Osteocyte (in vitro differentiated cells): ENCODE measurements at regions not wholly inside any gene's neighbourhood (a gene's known extent, or its start where the extent isn't known, plus 50 kb on each side); places are given as distances from the start of the nearest gene placed in this dataset.

Source experiments
- DNase-seq: peaks from one replicate; pipeline ENCODE4 v3.0.0; 2021; ENCODE audit warnings: mixed read lengths; ENCODE audit not compliant: unreplicated experiment; ENCODE audit errors: extremely low spot score
- H3K27ac Mint-ChIP-seq: one replicate; pipeline ENCODE4 v1.8.0; 2021; ENCODE audit warnings: mild to moderate bottlenecking, mixed read lengths; ENCODE audit not compliant: unreplicated experiment
- H3K27me3 Mint-ChIP-seq: one replicate; pipeline ENCODE4 v1.8.0; 2021; ENCODE audit warnings: mixed read lengths; ENCODE audit not compliant: unreplicated experiment
- H3K36me3 Mint-ChIP-seq: one replicate; pipeline ENCODE4 v1.8.0; 2021; ENCODE audit warnings: mixed read lengths; ENCODE audit not compliant: unreplicated experiment
- H3K4me1 Mint-ChIP-seq: one replicate; pipeline ENCODE4 v1.8.0; 2021; ENCODE audit warnings: mixed read lengths; ENCODE audit not compliant: unreplicated experiment
- H3K4me3 Mint-ChIP-seq: one replicate; pipeline ENCODE4 v1.8.0; 2021; ENCODE audit warnings: mild to moderate bottlenecking, moderate library complexity, mixed read lengths; ENCODE audit not compliant: unreplicated experiment
- H3K9me3 Mint-ChIP-seq: one replicate; pipeline ENCODE4 v1.8.0; 2021; ENCODE audit warnings: mixed read lengths; ENCODE audit not compliant: unreplicated experiment
- CTCF ChIP-seq: fragments of 200-600 bp; sonication (generic); IDR thresholded peaks from 2 replicates; pipeline ENCODE4 v1.5.0; 2021; ENCODE audit warnings: antibody characterized with exemption, mild to moderate bottlenecking, moderate library complexity

- peaks cover 31% of the 10 kb centered on the region for H3K27me3 Mint-ChIP-seq
- no peak for DNase-seq
- H3K4me1 Mint-ChIP-seq = no peaks in the 10 kb centered on the region
- no peak overlapping the region for H3K27ac Mint-ChIP-seq
- no peak for TF ChIP-seq CTCF
- H3K9me3 Mint-ChIP-seq = peaks cover 7% of the 10 kb centered on the region
- H3K36me3 Mint-ChIP-seq = no peaks in the 10 kb centered on the region
- no peak overlapping the region for H3K4me3 Mint-ChIP-seq
These were observed 165.3 kb upstream of the FBXL7 start for GRCh38 chr5:15334551-15335266.

- H3K27ac Mint-ChIP-seq = no peak overlapping the region
- no peaks in the 10 kb centered on the region for H3K36me3 Mint-ChIP-seq
- DNase-seq = no peak
- TF ChIP-seq CTCF = no peak
- peaks cover 32% of the 10 kb centered on the region for H3K27me3 Mint-ChIP-seq
- H3K4me1 Mint-ChIP-seq = no peaks in the 10 kb centered on the region
- no peak overlapping the region for H3K4me3 Mint-ChIP-seq
- peaks cover 7% of the 10 kb centered on the region for H3K9me3 Mint-ChIP-seq
These were observed 166.9 kb upstream of the FBXL7 start for GRCh38 chr5:15333091-15333490.

GRCh38 chr5:15326932-15327331, 173.0 kb upstream of the FBXL7 start:
- Mint-ChIP-seq H3K4me1 (no peaks in the 10 kb centered on the region), H3K9me3 (no peaks in the 10 kb centered on the region)
- TF ChIP-seq CTCF = no peak

GRCh38 chr5:15326471-15326870, 173.5 kb upstream of the FBXL7 start:
- Mint-ChIP-seq H3K27me3 (peaks cover 28% of the 10 kb centered on the region), H3K36me3 (no peaks in the 10 kb centered on the region), H3K9me3 (no peaks in the 10 kb centered on the region), H3K27ac (no peak overlapping the region), H3K4me1 (no peaks in the 10 kb centered on the region), H3K4me3 (no peak overlapping the region)
- no peak for TF ChIP-seq CTCF
- DNase-seq = no peak

More at GRCh38 chr5:15326932-15327331, 173.0 kb upstream of the FBXL7 start:
- no peak overlapping the region for H3K27ac Mint-ChIP-seq
- peaks cover 28% of the 10 kb centered on the region for H3K27me3 Mint-ChIP-seq
- DNase-seq = no peak
- no peaks in the 10 kb centered on the region for H3K36me3 Mint-ChIP-seq
- no peak overlapping the region for H3K4me3 Mint-ChIP-seq

- Mint-ChIP-seq H3K4me3 (no peak overlapping the region), H3K4me1 (no peaks in the 10 kb centered on the region), H3K36me3 (no peaks in the 10 kb centered on the region), H3K9me3 (no peaks in the 10 kb centered on the region), H3K27me3 (peaks cover 12% of the 10 kb centered on the region), H3K27ac (no peak overlapping the region)
- no peak for DNase-seq
- no peak for TF ChIP-seq CTCF
These were observed 177.6 kb upstream of the FBXL7 start for GRCh38 chr5:15322421-15322820.
